Superior temporal gyrus (tissue), 1 donor: ENCODE measurements at regions not wholly inside any gene's neighbourhood (a gene's known extent, or its start where the extent isn't known, plus 50 kb on each side); places are given as distances from the start of the nearest gene placed in this dataset.
"Not testable (repeated sequence)": the region's sequence is repeated elsewhere in the genome, so short reads cannot be mapped to it uniquely, and the experiment has no call there.

Source experiments
- DNase-seq: peaks from one replicate; pipeline ENCODE4 v3.0.0-alpha.2; 2016; ENCODE audit errors: extremely low spot score

- no peak for DNase-seq
These were observed 177.5 kb upstream of the GRIA4 start for GRCh38 chr11:105432241-105432995.

GRCh38 chr11:105429096-105429910, 180.6 kb upstream of the GRIA4 start:
- no peak for DNase-seq

GRCh38 chr11:105407101-105407500, 202.8 kb upstream of the GRIA4 start:
- no peak for DNase-seq

GRCh38 chr11:105401269-105401809, 208.5 kb upstream of the GRIA4 start:
- no peak for DNase-seq

GRCh38 chr11:105399511-105399910, 210.4 kb upstream of the GRIA4 start:
- no peak for DNase-seq

- no peak for DNase-seq
These were observed 211.2 kb upstream of the GRIA4 start for GRCh38 chr11:105398636-105399035.

GRCh38 chr11:105393326-105393725, 216.5 kb upstream of the GRIA4 start:
- no peak for DNase-seq

- DNase-seq, result no peak
These were observed 217.3 kb upstream of the GRIA4 start for GRCh38 chr11:105392556-105392955.

- no peak for DNase-seq
These were observed 219.9 kb upstream of the GRIA4 start for GRCh38 chr11:105389952-105390351.

GRCh38 chr11:105388006-105388405, 221.9 kb upstream of the GRIA4 start:
- no peak for DNase-seq

- DNase-seq, result no peak
These were observed 227.9 kb upstream of the GRIA4 start for GRCh38 chr11:105381941-105382340.

GRCh38 chr11:105377870-105378269, 232.0 kb upstream of the GRIA4 start:
- DNase-seq, result no peak

GRCh38 chr11:105372206-105372605, 232.6 kb upstream of the CARD18 start:
- DNase-seq, result no peak

GRCh38 chr11:105371311-105371710, 231.7 kb upstream of the CARD18 start:
- no peak for DNase-seq

GRCh38 chr11:105368711-105369110, 229.1 kb upstream of the CARD18 start:
- no peak for DNase-seq

- no peak for DNase-seq
These were observed 227.6 kb upstream of the CARD18 start for GRCh38 chr11:105367129-105367528.

GRCh38 chr11:105361651-105362050, 222.1 kb upstream of the CARD18 start:
- no peak for DNase-seq

- DNase-seq, result no peak
These were observed 218.2 kb upstream of the CARD18 start for GRCh38 chr11:105357764-105358163.

- DNase-seq, result no peak
These were observed 217.6 kb upstream of the CARD18 start for GRCh38 chr11:105357146-105357545.

- DNase-seq, result not testable (repeated sequence)
These were observed 210.3 kb upstream of the CARD18 start for GRCh38 chr11:105349867-105350266.

GRCh38 chr11:105344938-105345337, 205.4 kb upstream of the CARD18 start:
- DNase-seq, result no peak

- no peak for DNase-seq
These were observed 194.6 kb upstream of the CARD18 start for GRCh38 chr11:105334025-105334714.
